ENCODE measurements at regions not wholly inside any gene's neighbourhood (a gene's known extent, or its start where the extent isn't known, plus 50 kb on each side); places are given as distances from the start of the nearest gene placed in this dataset.
"Not testable (repeated sequence)": the region's sequence is repeated elsewhere in the genome, so short reads cannot be mapped to it uniquely, and the experiment has no call there.

GRCh38 chr4:60989141-60989540 lies 211.0 kb upstream of the ADGRL3 start:
- TF ChIP-seq, protein P1, sequence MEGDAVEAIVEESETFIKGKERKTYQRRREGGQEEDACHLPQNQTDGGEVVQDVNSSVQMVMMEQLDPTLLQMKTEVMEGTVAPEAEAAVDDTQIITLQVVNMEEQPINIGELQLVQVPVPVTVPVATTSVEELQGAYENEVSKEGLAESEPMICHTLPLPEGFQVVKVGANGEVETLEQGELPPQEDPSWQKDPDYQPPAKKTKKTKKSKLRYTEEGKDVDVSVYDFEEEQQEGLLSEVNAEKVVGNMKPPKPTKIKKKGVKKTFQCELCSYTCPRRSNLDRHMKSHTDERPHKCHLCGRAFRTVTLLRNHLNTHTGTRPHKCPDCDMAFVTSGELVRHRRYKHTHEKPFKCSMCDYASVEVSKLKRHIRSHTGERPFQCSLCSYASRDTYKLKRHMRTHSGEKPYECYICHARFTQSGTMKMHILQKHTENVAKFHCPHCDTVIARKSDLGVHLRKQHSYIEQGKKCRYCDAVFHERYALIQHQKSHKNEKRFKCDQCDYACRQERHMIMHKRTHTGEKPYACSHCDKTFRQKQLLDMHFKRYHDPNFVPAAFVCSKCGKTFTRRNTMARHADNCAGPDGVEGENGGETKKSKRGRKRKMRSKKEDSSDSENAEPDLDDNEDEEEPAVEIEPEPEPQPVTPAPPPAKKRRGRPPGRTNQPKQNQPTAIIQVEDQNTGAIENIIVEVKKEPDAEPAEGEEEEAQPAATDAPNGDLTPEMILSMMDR (conservative IDR thresholded peaks at IDR 0.05; ENCODE audit: low read depth) = no peak
- H3K27ac ChIP-seq = no peak overlapping the region
- DNase-seq (ENCODE audit: low spot score) = peak; percentile 6
- POLR2A ChIA-PET (ENCODE audit: low non-redundant PET) = no interaction called here
- CTCF ChIA-PET = no interaction called here

DNA sequence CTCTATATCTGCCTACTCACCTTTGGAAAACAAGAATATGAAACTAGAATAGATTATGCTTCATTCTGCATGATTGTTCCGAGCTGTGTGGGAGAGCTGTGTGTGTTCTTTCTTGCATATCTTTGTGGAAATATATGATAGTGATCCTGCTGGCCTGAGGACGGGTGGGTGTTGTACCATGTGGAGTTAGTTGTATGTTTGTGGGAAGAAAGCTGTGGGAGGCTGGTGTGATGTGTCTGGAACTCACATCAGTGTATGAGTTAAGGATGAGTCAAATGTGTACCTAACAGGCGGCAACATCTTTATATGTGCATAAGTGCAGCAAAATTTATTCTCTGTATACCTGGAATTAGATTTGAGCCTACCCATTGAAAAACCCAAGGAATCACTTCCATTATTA lies 208.1 kb upstream of the ADGRL3 start:
- POLR2A ChIA-PET (ENCODE audit: low non-redundant PET) = no interaction called here
- peak; percentile 9 for DNase-seq (ENCODE audit: low spot score)
- TF ChIP-seq, protein P1 (conservative IDR thresholded peaks at IDR 0.05; ENCODE audit: low read depth) = no peak
- H3K27ac ChIP-seq = no peak overlapping the region
- CTCF ChIA-PET = no interaction called here

GRCh38 chr4:61003301-61003700 lies 196.8 kb upstream of the ADGRL3 start:
- no peak overlapping the region for H3K27ac ChIP-seq
- TF ChIP-seq, protein P1 (conservative IDR thresholded peaks at IDR 0.05; ENCODE audit: low read depth) = no peak
- CTCF ChIA-PET = no interaction called here
- DNase-seq (ENCODE audit: low spot score) = no peak
- POLR2A ChIA-PET (ENCODE audit: low non-redundant PET) = no interaction called here

GRCh38 chr4:61004651-61005170 lies 195.4 kb upstream of the ADGRL3 start:
- CTCF ChIA-PET = interaction anchor here (0.6 kb wide), 1 partner anchor 525 kb away, joined by 3 read pairs; no protein-coding TSS in a partner anchor
- POLR2A ChIA-PET (ENCODE audit: low non-redundant PET) = no interaction called here
- DNase-seq (ENCODE audit: low spot score) = no peak
- no peak overlapping the region for H3K27ac ChIP-seq
- TF ChIP-seq, protein P1 (conservative IDR thresholded peaks at IDR 0.05; ENCODE audit: low read depth) = no peak

DNA sequence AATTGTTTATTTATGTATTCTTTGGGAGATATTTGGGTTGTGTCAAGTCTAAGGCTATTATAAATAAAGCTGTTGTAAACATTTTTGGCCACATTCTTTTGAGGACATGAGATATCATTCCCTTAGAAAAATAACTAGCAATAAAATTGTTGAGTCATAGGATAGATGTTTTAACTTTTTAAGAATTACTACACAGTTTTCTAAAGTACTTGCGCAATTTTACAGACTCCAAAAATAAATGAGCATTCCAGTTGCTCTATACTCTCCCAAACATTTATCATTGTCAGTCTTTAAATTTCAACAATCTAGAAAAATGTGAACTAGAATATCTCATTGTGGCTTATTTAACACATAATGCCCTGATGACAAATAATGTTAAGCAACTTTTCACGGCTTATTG lies 189.1 kb upstream of the ADGRL3 start:
- TF ChIP-seq, protein P1 (conservative IDR thresholded peaks at IDR 0.05; ENCODE audit: low read depth) = no peak
- no peak for DNase-seq (ENCODE audit: low spot score)
- POLR2A ChIA-PET (ENCODE audit: low non-redundant PET) = no interaction called here
- H3K27ac ChIP-seq = no peak overlapping the region
- CTCF ChIA-PET = no interaction called here

- DNase-seq (ENCODE audit: low spot score); CTCF ChIA-PET; POLR2A ChIA-PET (ENCODE audit: low non-redundant PET); H3K27ac ChIP-seq: not testable (repeated sequence)
These were observed 188.2 kb upstream of the ADGRL3 start for GRCh38 chr4:61011936-61012335.

GRCh38 chr4:61024610-61025009 lies 175.5 kb upstream of the ADGRL3 start:
- POLR2A ChIA-PET (ENCODE audit: low non-redundant PET) = no interaction called here
- no peak for DNase-seq (ENCODE audit: low spot score)
- CTCF ChIA-PET = interaction anchor here (0.5 kb wide), 1 partner anchor 52 kb away, joined by 4 read pairs; no protein-coding TSS in a partner anchor
- H3K27ac ChIP-seq = no peak overlapping the region
- TF ChIP-seq, protein P1 (conservative IDR thresholded peaks at IDR 0.05; ENCODE audit: low read depth) = no peak

All from RWPE1 (cell line).